ENCODE measurements at regions not wholly inside any gene's neighbourhood (a gene's known extent, or its start where the extent isn't known, plus 50 kb on each side); places are given as distances from the start of the nearest gene placed in this dataset.

- no peak overlapping the region for H3K4me3 ChIP-seq (replicated peaks; ENCODE audit: low read depth, low read length)
- DNase-seq (ENCODE audit: extremely low read depth, low read depth), result no peak
- no peak for TF ChIP-seq CTCF (IDR thresholded peaks at IDR 0.05; ENCODE audit: low read depth, low read length, missing control alignments)
Observed at GRCh38 chr5:164861610-164862009, 1356.2 kb downstream of the MAT2B start.

GRCh38 chr5:164868761-164869160 lies 1363.3 kb downstream of the MAT2B start:
- DNase-seq (ENCODE audit: extremely low read depth, low read depth), result no peak
- TF ChIP-seq CTCF (IDR thresholded peaks at IDR 0.05; ENCODE audit: low read depth, low read length, missing control alignments), result no peak
- no peak overlapping the region for H3K4me3 ChIP-seq (replicated peaks; ENCODE audit: low read depth, low read length)

- no peak for DNase-seq (ENCODE audit: extremely low read depth, low read depth)
- H3K4me3 ChIP-seq (replicated peaks; ENCODE audit: low read depth, low read length), result no peak overlapping the region
- no peak for TF ChIP-seq CTCF (IDR thresholded peaks at IDR 0.05; ENCODE audit: low read depth, low read length, missing control alignments)
Observed at GRCh38 chr5:164869325-164869724, 1363.9 kb downstream of the MAT2B start.

GRCh38 chr5:164876793-164877192 lies 1371.4 kb downstream of the MAT2B start:
- DNase-seq (ENCODE audit: extremely low read depth, low read depth), result no peak
- TF ChIP-seq CTCF (IDR thresholded peaks at IDR 0.05; ENCODE audit: low read depth, low read length, missing control alignments), result no peak
- no peak overlapping the region for H3K4me3 ChIP-seq (replicated peaks; ENCODE audit: low read depth, low read length)

GRCh38 chr5:164881442-164881841 lies 1376.0 kb downstream of the MAT2B start:
- TF ChIP-seq CTCF (IDR thresholded peaks at IDR 0.05; ENCODE audit: low read depth, low read length, missing control alignments), result no peak
- no peak for DNase-seq (ENCODE audit: extremely low read depth, low read depth)
- H3K4me3 ChIP-seq (replicated peaks; ENCODE audit: low read depth, low read length), result no peak overlapping the region

GRCh38 chr5:164885179-164885578 lies 1379.8 kb downstream of the MAT2B start:
- no peak for DNase-seq (ENCODE audit: extremely low read depth, low read depth)
- no peak overlapping the region for H3K4me3 ChIP-seq (replicated peaks; ENCODE audit: low read depth, low read length)
- TF ChIP-seq CTCF (IDR thresholded peaks at IDR 0.05; ENCODE audit: low read depth, low read length, missing control alignments), result no peak

- no peak for DNase-seq (ENCODE audit: extremely low read depth, low read depth)
- H3K4me3 ChIP-seq (replicated peaks; ENCODE audit: low read depth, low read length), result no peak overlapping the region
- TF ChIP-seq CTCF (IDR thresholded peaks at IDR 0.05; ENCODE audit: low read depth, low read length, missing control alignments), result no peak
Observed at GRCh38 chr5:164893071-164893470, 1387.7 kb downstream of the MAT2B start.
